GM12892 (cell line): ENCODE measurements at regions not wholly inside any gene's neighbourhood (a gene's known extent, or its start where the extent isn't known, plus 50 kb on each side); places are given as distances from the start of the nearest gene placed in this dataset.

Experiments
- POLR2A ChIP-seq: IDR thresholded peaks from 2 replicates; pipeline ENCODE4 v1.6.1; 2011; ENCODE audit warnings: low read depth, low read length, control low read depth
- POLR2AphosphoS5 ChIP-seq: IDR thresholded peaks from 2 replicates; pipeline ENCODE4 v1.6.1; 2011; ENCODE audit warnings: low read depth, low read length, control low read depth

- TF ChIP-seq POLR2AphosphoS5, result no peak
- TF ChIP-seq POLR2A, result no peak
Measured at GRCh38 chr5:122702524-122702875, 72.4 kb upstream of the SNX2 start.
